ENCODE measurements at regions not wholly inside any gene's neighbourhood (a gene's known extent, or its start where the extent isn't known, plus 50 kb on each side); places are given as distances from the start of the nearest gene placed in this dataset.

DNA sequence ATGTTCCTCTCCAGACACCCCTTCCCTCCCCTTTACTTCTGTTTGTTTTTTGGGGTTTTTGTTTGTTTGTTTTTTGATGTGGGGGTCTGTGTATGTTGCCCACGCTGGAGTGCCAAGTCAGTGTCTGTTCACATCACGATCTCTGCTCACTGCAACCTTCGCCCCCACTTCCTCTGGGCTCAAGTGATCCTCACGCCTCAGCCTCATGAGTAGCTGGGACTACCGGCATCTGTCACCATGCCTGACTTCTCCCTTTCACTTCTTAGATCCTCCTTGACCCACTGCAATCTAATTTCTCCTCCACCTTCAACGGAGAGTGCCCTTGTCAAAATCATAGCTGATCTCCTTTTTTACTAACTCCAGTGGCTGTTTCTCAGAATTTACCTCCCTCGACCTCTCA lies 100.7 kb upstream of the KIF26B start:
- TF ChIP-seq TCF7L2 (IDR thresholded peaks at IDR 0.05; ENCODE audit: low read depth, low read length), result no peak
- TF ChIP-seq, protein P1, sequence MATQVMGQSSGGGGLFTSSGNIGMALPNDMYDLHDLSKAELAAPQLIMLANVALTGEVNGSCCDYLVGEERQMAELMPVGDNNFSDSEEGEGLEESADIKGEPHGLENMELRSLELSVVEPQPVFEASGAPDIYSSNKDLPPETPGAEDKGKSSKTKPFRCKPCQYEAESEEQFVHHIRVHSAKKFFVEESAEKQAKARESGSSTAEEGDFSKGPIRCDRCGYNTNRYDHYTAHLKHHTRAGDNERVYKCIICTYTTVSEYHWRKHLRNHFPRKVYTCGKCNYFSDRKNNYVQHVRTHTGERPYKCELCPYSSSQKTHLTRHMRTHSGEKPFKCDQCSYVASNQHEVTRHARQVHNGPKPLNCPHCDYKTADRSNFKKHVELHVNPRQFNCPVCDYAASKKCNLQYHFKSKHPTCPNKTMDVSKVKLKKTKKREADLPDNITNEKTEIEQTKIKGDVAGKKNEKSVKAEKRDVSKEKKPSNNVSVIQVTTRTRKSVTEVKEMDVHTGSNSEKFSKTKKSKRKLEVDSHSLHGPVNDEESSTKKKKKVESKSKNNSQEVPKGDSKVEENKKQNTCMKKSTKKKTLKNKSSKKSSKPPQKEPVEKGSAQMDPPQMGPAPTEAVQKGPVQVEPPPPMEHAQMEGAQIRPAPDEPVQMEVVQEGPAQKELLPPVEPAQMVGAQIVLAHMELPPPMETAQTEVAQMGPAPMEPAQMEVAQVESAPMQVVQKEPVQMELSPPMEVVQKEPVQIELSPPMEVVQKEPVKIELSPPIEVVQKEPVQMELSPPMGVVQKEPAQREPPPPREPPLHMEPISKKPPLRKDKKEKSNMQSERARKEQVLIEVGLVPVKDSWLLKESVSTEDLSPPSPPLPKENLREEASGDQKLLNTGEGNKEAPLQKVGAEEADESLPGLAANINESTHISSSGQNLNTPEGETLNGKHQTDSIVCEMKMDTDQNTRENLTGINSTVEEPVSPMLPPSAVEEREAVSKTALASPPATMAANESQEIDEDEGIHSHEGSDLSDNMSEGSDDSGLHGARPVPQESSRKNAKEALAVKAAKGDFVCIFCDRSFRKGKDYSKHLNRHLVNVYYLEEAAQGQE (IDR thresholded peaks at IDR 0.05; ENCODE audit: insufficient read depth in 1 of 2, low read depth in 2 of 2, low read length in 1 of 2), result no peak
- TF ChIP-seq, protein P2, sequence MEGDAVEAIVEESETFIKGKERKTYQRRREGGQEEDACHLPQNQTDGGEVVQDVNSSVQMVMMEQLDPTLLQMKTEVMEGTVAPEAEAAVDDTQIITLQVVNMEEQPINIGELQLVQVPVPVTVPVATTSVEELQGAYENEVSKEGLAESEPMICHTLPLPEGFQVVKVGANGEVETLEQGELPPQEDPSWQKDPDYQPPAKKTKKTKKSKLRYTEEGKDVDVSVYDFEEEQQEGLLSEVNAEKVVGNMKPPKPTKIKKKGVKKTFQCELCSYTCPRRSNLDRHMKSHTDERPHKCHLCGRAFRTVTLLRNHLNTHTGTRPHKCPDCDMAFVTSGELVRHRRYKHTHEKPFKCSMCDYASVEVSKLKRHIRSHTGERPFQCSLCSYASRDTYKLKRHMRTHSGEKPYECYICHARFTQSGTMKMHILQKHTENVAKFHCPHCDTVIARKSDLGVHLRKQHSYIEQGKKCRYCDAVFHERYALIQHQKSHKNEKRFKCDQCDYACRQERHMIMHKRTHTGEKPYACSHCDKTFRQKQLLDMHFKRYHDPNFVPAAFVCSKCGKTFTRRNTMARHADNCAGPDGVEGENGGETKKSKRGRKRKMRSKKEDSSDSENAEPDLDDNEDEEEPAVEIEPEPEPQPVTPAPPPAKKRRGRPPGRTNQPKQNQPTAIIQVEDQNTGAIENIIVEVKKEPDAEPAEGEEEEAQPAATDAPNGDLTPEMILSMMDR (IDR thresholded peaks at IDR 0.05), result no peak
- TF ChIP-seq SIN3A (IDR thresholded peaks at IDR 0.05; ENCODE audit: borderline replicate concordance, insufficient read depth, low read depth, low read length), result no peak
- TF ChIP-seq POLR2AphosphoS5 (IDR thresholded peaks at IDR 0.05; ENCODE audit: low read depth, low read length), result no peak
- Histone ChIP-seq H3K27ac (ENCODE audit: low read length) (no peak overlapping the region), H3K9me3 (ENCODE audit: control insufficient read depth, insufficient read depth, low read depth, low read length) (no peaks in the 10 kb centered on the region), H3K4me1 (ENCODE audit: control insufficient read depth, insufficient read depth, low read length) (no peaks in the 10 kb centered on the region), H3K36me3 (ENCODE audit: control insufficient read depth, insufficient read depth, low read length) (no peaks in the 10 kb centered on the region), H3K4me3 (ENCODE audit: low read depth in 2 of 2, low read length in 2 of 2) (no peak overlapping the region), H3K27me3 (ENCODE audit: control insufficient read depth, insufficient read depth, low read length) (no peaks in the 10 kb centered on the region)
- no TSS peak for BruUV-seq (replicated peaks)
- in situ Hi-C loops (cut with HindIII; ENCODE audit: low pct_unique_long_range_greater_than_20kb, low sequenced_read_pairs), result no loop called here
- no peak for DNase-seq (ENCODE audit: low read depth, low spot score)
- ChIA-PET POLR2A (no interaction called here), CTCF (no interaction called here)
- intact Hi-C loops (cut with micrococcal nuclease; ENCODE audit: unreplicated experiment), result no loop called here
- ATAC-seq, result no peak

DNA sequence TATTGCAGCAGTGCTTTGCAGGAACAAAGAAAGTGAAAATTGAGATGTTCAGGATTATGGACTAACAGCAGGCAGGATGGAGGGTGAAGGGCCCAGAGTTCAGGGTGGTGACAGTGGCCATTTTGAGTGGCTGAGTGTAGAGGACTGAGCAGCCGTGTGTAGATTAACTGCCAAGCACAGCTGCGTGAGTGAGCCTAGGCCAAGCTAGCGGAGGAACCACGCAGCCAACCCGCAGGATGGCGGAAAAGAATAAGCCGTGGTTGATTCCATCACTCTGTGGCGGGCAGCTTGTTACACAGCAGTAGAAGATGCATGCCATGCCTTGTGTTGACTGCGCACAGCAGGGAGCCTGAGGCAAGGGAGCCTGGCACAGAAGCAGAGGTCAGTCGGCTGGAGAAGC lies 102.5 kb upstream of the KIF26B start:
- in situ Hi-C loops (cut with HindIII; ENCODE audit: low pct_unique_long_range_greater_than_20kb, low sequenced_read_pairs), result no loop called here
- intact Hi-C loops (cut with micrococcal nuclease; ENCODE audit: unreplicated experiment), result no loop called here
- no TSS peak for BruUV-seq (replicated peaks)

More for the DNA sequence above, 102.5 kb upstream of the KIF26B start:
- H3K36me3 ChIP-seq (ENCODE audit: control insufficient read depth, insufficient read depth, low read length), result no peaks in the 10 kb centered on the region
- H3K27me3 ChIP-seq (ENCODE audit: control insufficient read depth, insufficient read depth, low read length), result no peaks in the 10 kb centered on the region
- ATAC-seq (no peak), DNase-seq (ENCODE audit: low read depth, low spot score) (no peak)
- H3K27ac ChIP-seq (ENCODE audit: low read length), result no peak overlapping the region
- no peak for TF ChIP-seq TCF7L2 (IDR thresholded peaks at IDR 0.05; ENCODE audit: low read depth, low read length)
- TF ChIP-seq, protein P1 (IDR thresholded peaks at IDR 0.05; ENCODE audit: insufficient read depth in 1 of 2, low read depth in 2 of 2, low read length in 1 of 2), result no peak
- TF ChIP-seq, protein P2 (IDR thresholded peaks at IDR 0.05), result no peak
- TF ChIP-seq SIN3A (IDR thresholded peaks at IDR 0.05; ENCODE audit: borderline replicate concordance, insufficient read depth, low read depth, low read length), result no peak
- no peak for TF ChIP-seq POLR2AphosphoS5 (IDR thresholded peaks at IDR 0.05; ENCODE audit: low read depth, low read length)
- no peaks in the 10 kb centered on the region for H3K4me1 ChIP-seq (ENCODE audit: control insufficient read depth, insufficient read depth, low read length)
- no peaks in the 10 kb centered on the region for H3K9me3 ChIP-seq (ENCODE audit: control insufficient read depth, insufficient read depth, low read depth, low read length)
- CTCF ChIA-PET, result no interaction called here
- H3K4me3 ChIP-seq (ENCODE audit: low read depth in 2 of 2, low read length in 2 of 2), result no peak overlapping the region
- POLR2A ChIA-PET, result interaction anchor here (0.6 kb wide), 1 partner anchor 78 kb away, joined by 3 read pairs; no protein-coding TSS in a partner anchor
